GM23248 (cell line): ENCODE measurements at regions not wholly inside any gene's neighbourhood (a gene's known extent, or its start where the extent isn't known, plus 50 kb on each side); places are given as distances from the start of the nearest gene placed in this dataset.

Experiments used
- EZH2 ChIP-seq: fragments of 200-600 bp; sonication (generic); IDR thresholded peaks from 2 replicates; pipeline ENCODE4 v1.6.1; 2018; ENCODE audit warnings: antibody characterized with exemption, mild to moderate bottlenecking; ENCODE audit not compliant: insufficient read depth, poor library complexity, severe bottlenecking
- EZH2phosphoT487 ChIP-seq: fragments of 200-600 bp; sonication (generic); IDR thresholded peaks from 2 replicates; pipeline ENCODE4 v1.6.1; 2018; ENCODE audit warnings: antibody characterized with exemption, moderate library complexity, mild to moderate bottlenecking, low read depth; ENCODE audit not compliant: insufficient read depth

- no peak for TF ChIP-seq EZH2
- TF ChIP-seq EZH2phosphoT487 = no peak
Measured at GRCh38 chr15:68506071-68506470, 72.7 kb upstream of the CORO2B start.
